Panc1 (cell line): ENCODE measurements at regions not wholly inside any gene's neighbourhood (a gene's known extent, or its start where the extent isn't known, plus 50 kb on each side); places are given as distances from the start of the nearest gene placed in this dataset.

Experiments used
- ATAC-seq: fragments of 200-7000 bp; cut with Tn5 transposase; 2 replicates; pipeline ENCODE4 v1.9.1; 2020; ENCODE audit warnings: mild to moderate bottlenecking, moderate library complexity
- BruUV-seq: library from RNA; stranded (reverse); fragments of 400-500 nt; replicated peaks from 2 replicates; lab custom pipeline; 2021; lab: Mats Ljungman, UMichigan
- CTCF ChIA-PET: fragments of 300-600 bp; sonication (Branson Sonifier 250); formaldehyde crosslinking; loops from one replicate; lab custom pipeline; 2022; ENCODE audit warnings: antibody characterized with exemption; lab: Charles Lee
- POLR2A ChIA-PET: fragments of 300-600 bp; sonication (Branson Sonifier 250); formaldehyde crosslinking; loops from one replicate; lab custom pipeline; 2022; ENCODE audit warnings: antibody characterized with exemption; lab: Charles Lee
- DNase-seq: peaks from one replicate; pipeline ENCODE4 v3.0.0-alpha.2; 2010; ENCODE audit warnings: low read depth, low spot score
- H3K27ac ChIP-seq: 2 replicates; pipeline ENCODE4 v1.5.1; 2011; ENCODE audit warnings: mild to moderate bottlenecking, low read length, inconsistent platforms
- H3K27me3 ChIP-seq: fragments of 200-500 bp; sonication (Bioruptor generic); 2 replicates; pipeline ENCODE4 v1.6.0; 2014; ENCODE audit warnings: low read length, inconsistent platforms; ENCODE audit not compliant: control insufficient read depth, insufficient read depth
- H3K36me3 ChIP-seq: fragments of 200-500 bp; sonication (Bioruptor generic); 2 replicates; pipeline ENCODE4 v1.5.1; 2014; ENCODE audit warnings: inconsistent platforms, mild to moderate bottlenecking, low read length, moderate library complexity; ENCODE audit not compliant: control insufficient read depth, insufficient read depth
- H3K4me1 ChIP-seq: 2 replicates; pipeline ENCODE4 v1.5.1; 2011; ENCODE audit warnings: inconsistent platforms, mild to moderate bottlenecking, low read length, moderate library complexity; ENCODE audit not compliant: control insufficient read depth, insufficient read depth
- H3K4me3 ChIP-seq, 2 experiments: 2 replicates each; pipeline ENCODE4 v1.5.1; 2011 to 2012; ENCODE audit warnings: low read depth in 2 of 2, low read length in 2 of 2, mild to moderate bottlenecking in 2 of 2, inconsistent platforms in 1 of 2, moderate library complexity in 1 of 2
- H3K9me3 ChIP-seq: fragments of 200-500 bp; sonication (Bioruptor generic); 2 replicates; pipeline ENCODE4 v1.5.1; 2014; ENCODE audit warnings: low read depth, mild to moderate bottlenecking, inconsistent platforms, low read length, moderate library complexity; ENCODE audit not compliant: control insufficient read depth, insufficient read depth
- POLR2AphosphoS5 ChIP-seq: IDR thresholded peaks from 2 replicates; pipeline ENCODE4 v1.6.1; 2012; ENCODE audit warnings: mild to moderate bottlenecking, low read depth, low read length, moderate library complexity
- SIN3A ChIP-seq: IDR thresholded peaks from 2 replicates; pipeline ENCODE4 v1.6.1; 2012; ENCODE audit warnings: low read depth, mild to moderate bottlenecking, low read length, moderate library complexity, borderline replicate concordance; ENCODE audit not compliant: insufficient read depth
- TCF7L2 ChIP-seq: IDR thresholded peaks from 2 replicates; pipeline ENCODE4 v1.6.1; 2011; ENCODE audit warnings: mild to moderate bottlenecking, low read depth, low read length, inconsistent platforms
- in situ Hi-C: cut with HindIII; loops from 2 replicates; pipeline ENCODE4 v1.10.0; 2016; ENCODE audit warnings: low sequenced_read_pairs, low pct_unique_long_range_greater_than_20kb
- intact Hi-C: fragments of 100-400 bp; cut with micrococcal nuclease; formaldehyde crosslinking; loops from one replicate; pipeline ENCODE4 v1.10.0; 2022; ENCODE audit not compliant: unreplicated experiment
- TF ChIP-seq, protein P1 (sequence below), 2 experiments: IDR thresholded peaks; 2 replicates each; pipeline ENCODE4 v1.6.1; 2011 to 2012; ENCODE audit warnings: low read depth in 2 of 2, control low read depth in 1 of 2, low read length in 1 of 2, mild to moderate bottlenecking in 1 of 2, moderate library complexity in 1 of 2; ENCODE audit not compliant: insufficient read depth in 1 of 2
- TF ChIP-seq, protein P2 (sequence below): fragments of 450-650 bp; IDR thresholded peaks from 2 replicates; pipeline ENCODE4 v1.5.1; 2017; ENCODE audit warnings: mild to moderate bottlenecking

DNA sequence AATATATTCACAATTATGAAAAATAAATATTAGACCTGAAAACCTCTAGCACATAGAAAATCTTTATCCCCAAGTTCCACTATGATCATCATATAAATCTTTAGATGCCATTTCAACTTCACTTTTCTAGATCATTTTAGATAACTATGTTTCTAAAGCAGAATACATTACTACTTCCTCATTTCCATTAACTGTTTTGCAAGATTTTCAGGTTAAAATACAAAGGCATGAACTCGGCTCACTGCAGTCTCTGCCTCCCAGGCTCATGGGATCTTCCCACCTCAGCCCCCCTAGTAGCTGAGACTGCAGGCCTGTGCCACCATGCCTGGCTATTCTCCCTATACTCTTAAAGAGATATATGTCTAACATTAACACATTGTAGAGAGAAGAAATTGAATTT, 1365.9 kb upstream of the AGA start:
- no TSS peak for BruUV-seq
- Histone ChIP-seq H3K36me3 (no peaks in the 10 kb centered on the region), H3K4me3 (no peak overlapping the region), H3K4me1 (no peaks in the 10 kb centered on the region), H3K27me3 (no peaks in the 10 kb centered on the region), H3K9me3 (no peaks in the 10 kb centered on the region), H3K27ac (no peak overlapping the region)
- intact Hi-C loops: no loop called here
- ChIA-PET CTCF (no interaction called here), POLR2A (no interaction called here)
- TF ChIP-seq, protein P1, sequence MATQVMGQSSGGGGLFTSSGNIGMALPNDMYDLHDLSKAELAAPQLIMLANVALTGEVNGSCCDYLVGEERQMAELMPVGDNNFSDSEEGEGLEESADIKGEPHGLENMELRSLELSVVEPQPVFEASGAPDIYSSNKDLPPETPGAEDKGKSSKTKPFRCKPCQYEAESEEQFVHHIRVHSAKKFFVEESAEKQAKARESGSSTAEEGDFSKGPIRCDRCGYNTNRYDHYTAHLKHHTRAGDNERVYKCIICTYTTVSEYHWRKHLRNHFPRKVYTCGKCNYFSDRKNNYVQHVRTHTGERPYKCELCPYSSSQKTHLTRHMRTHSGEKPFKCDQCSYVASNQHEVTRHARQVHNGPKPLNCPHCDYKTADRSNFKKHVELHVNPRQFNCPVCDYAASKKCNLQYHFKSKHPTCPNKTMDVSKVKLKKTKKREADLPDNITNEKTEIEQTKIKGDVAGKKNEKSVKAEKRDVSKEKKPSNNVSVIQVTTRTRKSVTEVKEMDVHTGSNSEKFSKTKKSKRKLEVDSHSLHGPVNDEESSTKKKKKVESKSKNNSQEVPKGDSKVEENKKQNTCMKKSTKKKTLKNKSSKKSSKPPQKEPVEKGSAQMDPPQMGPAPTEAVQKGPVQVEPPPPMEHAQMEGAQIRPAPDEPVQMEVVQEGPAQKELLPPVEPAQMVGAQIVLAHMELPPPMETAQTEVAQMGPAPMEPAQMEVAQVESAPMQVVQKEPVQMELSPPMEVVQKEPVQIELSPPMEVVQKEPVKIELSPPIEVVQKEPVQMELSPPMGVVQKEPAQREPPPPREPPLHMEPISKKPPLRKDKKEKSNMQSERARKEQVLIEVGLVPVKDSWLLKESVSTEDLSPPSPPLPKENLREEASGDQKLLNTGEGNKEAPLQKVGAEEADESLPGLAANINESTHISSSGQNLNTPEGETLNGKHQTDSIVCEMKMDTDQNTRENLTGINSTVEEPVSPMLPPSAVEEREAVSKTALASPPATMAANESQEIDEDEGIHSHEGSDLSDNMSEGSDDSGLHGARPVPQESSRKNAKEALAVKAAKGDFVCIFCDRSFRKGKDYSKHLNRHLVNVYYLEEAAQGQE (IDR thresholded peaks at IDR 0.05; ENCODE audit: insufficient read depth in 1 of 2, low read depth in 2 of 2, low read length in 1 of 2): no peak
- TF ChIP-seq, protein P2, sequence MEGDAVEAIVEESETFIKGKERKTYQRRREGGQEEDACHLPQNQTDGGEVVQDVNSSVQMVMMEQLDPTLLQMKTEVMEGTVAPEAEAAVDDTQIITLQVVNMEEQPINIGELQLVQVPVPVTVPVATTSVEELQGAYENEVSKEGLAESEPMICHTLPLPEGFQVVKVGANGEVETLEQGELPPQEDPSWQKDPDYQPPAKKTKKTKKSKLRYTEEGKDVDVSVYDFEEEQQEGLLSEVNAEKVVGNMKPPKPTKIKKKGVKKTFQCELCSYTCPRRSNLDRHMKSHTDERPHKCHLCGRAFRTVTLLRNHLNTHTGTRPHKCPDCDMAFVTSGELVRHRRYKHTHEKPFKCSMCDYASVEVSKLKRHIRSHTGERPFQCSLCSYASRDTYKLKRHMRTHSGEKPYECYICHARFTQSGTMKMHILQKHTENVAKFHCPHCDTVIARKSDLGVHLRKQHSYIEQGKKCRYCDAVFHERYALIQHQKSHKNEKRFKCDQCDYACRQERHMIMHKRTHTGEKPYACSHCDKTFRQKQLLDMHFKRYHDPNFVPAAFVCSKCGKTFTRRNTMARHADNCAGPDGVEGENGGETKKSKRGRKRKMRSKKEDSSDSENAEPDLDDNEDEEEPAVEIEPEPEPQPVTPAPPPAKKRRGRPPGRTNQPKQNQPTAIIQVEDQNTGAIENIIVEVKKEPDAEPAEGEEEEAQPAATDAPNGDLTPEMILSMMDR: no peak
- TF ChIP-seq SIN3A (no peak), TCF7L2 (no peak), POLR2AphosphoS5 (no peak)
- DNase-seq (no peak), ATAC-seq (no peak)
- in situ Hi-C loops: no loop called here

GRCh38 chr4:178809921-178810320, 1367.7 kb upstream of the AGA start:
- ChIA-PET POLR2A (no interaction called here), CTCF (no interaction called here)
- no peaks in the 10 kb centered on the region for H3K4me1 ChIP-seq
- ATAC-seq: no peak
- H3K4me3 ChIP-seq: no peak overlapping the region
- BruUV-seq: no TSS peak
- H3K36me3 ChIP-seq: no peaks in the 10 kb centered on the region
- no peak overlapping the region for H3K27ac ChIP-seq
- no peak for DNase-seq
- no peaks in the 10 kb centered on the region for H3K27me3 ChIP-seq
- intact Hi-C loops: no loop called here
- no peaks in the 10 kb centered on the region for H3K9me3 ChIP-seq
- TF ChIP-seq POLR2AphosphoS5: no peak
- TF ChIP-seq SIN3A: no peak
- no peak for TF ChIP-seq TCF7L2
- TF ChIP-seq, protein P1 (IDR thresholded peaks at IDR 0.05; ENCODE audit: insufficient read depth in 1 of 2, low read depth in 2 of 2, low read length in 1 of 2): no peak
- in situ Hi-C loops: no loop called here
